ENCODE measurements at regions not wholly inside any gene's neighbourhood (a gene's known extent, or its start where the extent isn't known, plus 50 kb on each side); places are given as distances from the start of the nearest gene placed in this dataset.

DNA sequence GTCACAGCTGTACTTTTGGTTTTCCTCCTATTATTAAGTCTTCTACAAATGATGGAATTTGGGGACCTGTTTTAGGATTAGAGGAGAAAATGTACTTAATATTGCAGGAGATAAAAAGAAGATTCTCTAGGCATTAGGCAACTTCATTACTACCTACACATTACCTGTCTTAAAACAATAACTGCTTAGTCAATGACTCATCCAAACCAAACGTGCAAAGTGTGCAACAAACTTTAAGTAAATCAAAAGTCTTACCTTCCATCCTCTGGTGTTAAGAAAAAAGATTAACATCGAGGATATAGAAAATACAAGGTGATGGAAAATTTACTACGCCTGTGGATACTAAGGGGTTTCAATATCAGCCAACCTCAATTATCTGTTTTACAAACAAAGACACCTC lies 285.3 kb upstream of the KYNU start:
- H3K4me3 Mint-ChIP-seq (ENCODE audit: unreplicated experiment): no peak overlapping the region
- DNase-seq: no peak
- Histone ChIP-seq H3K4me1 (no peaks in the 10 kb centered on the region), H3K36me3 (ENCODE audit: control insufficient read depth, insufficient read depth, low read length) (no peaks in the 10 kb centered on the region), H3K27me3 (replicated peaks; ENCODE audit: control insufficient read depth, insufficient read depth, low read length) (no peaks in the 10 kb centered on the region), H3K9me3 (no peaks in the 10 kb centered on the region), H3K4me3 (ENCODE audit: low read depth, low read length) (no peak overlapping the region)
- H3K36me3 Mint-ChIP-seq (ENCODE audit: insufficient read depth, unreplicated experiment): no peaks in the 10 kb centered on the region
- no peaks in the 10 kb centered on the region for H3K27me3 Mint-ChIP-seq (ENCODE audit: insufficient read depth, unreplicated experiment)
- H3K27ac Mint-ChIP-seq (ENCODE audit: unreplicated experiment): no peak overlapping the region
- intact Hi-C loops (cut with micrococcal nuclease; ENCODE audit: unreplicated experiment): no loop called here
- BruUV-seq (replicated peaks): no TSS peak
- CTCF ChIA-PET: no interaction called here
- no peak for TF ChIP-seq CTCF (IDR thresholded peaks at IDR 0.05; ENCODE audit: insufficient read depth in 1 of 2, low read depth in 1 of 2, low read length in 1 of 2, severe bottlenecking in 1 of 2, unreplicated experiment in 1 of 2)
- POLR2A ChIA-PET: no interaction called here
- no peaks in the 10 kb centered on the region for H3K9me3 Mint-ChIP-seq (ENCODE audit: unreplicated experiment)
- H3K4me1 Mint-ChIP-seq (ENCODE audit: low read depth, unreplicated experiment): no peaks in the 10 kb centered on the region

- no peaks in the 10 kb centered on the region for H3K27me3 Mint-ChIP-seq (ENCODE audit: insufficient read depth, unreplicated experiment)
- H3K9me3 Mint-ChIP-seq (ENCODE audit: unreplicated experiment): no peaks in the 10 kb centered on the region
- no peaks in the 10 kb centered on the region for H3K27me3 ChIP-seq (replicated peaks; ENCODE audit: control insufficient read depth, insufficient read depth, low read length)
- H3K4me1 Mint-ChIP-seq (ENCODE audit: low read depth, unreplicated experiment): no peaks in the 10 kb centered on the region
- H3K36me3 Mint-ChIP-seq (ENCODE audit: insufficient read depth, unreplicated experiment): no peaks in the 10 kb centered on the region
- H3K9me3 ChIP-seq: no peaks in the 10 kb centered on the region
- BruUV-seq (replicated peaks): no TSS peak
- no peaks in the 10 kb centered on the region for H3K36me3 ChIP-seq (ENCODE audit: control insufficient read depth, insufficient read depth, low read length)
- ChIA-PET CTCF (no interaction called here), POLR2A (no interaction called here)
- H3K27ac Mint-ChIP-seq (ENCODE audit: unreplicated experiment): no peak overlapping the region
- no peak for TF ChIP-seq CTCF (IDR thresholded peaks at IDR 0.05; ENCODE audit: insufficient read depth in 1 of 2, low read depth in 1 of 2, low read length in 1 of 2, severe bottlenecking in 1 of 2, unreplicated experiment in 1 of 2)
- H3K4me1 ChIP-seq: 0 out of 2 replicates have a peak, but pooled peaks cover 2% of the 10 kb centered on the region
- intact Hi-C loops (cut with micrococcal nuclease; ENCODE audit: unreplicated experiment): no loop called here
- H3K4me3 Mint-ChIP-seq (ENCODE audit: unreplicated experiment): no peak overlapping the region
- no peak overlapping the region for H3K4me3 ChIP-seq (ENCODE audit: low read depth, low read length)
- no peak for DNase-seq
Measured at GRCh38 chr2:142591420-142591819, 286.0 kb upstream of the KYNU start.

- TF ChIP-seq CTCF (IDR thresholded peaks at IDR 0.05; ENCODE audit: insufficient read depth in 1 of 2, low read depth in 1 of 2, low read length in 1 of 2, severe bottlenecking in 1 of 2, unreplicated experiment in 1 of 2): no peak
- Histone ChIP-seq H3K9me3 (no peaks in the 10 kb centered on the region), H3K27me3 (replicated peaks; ENCODE audit: control insufficient read depth, insufficient read depth, low read length) (no peaks in the 10 kb centered on the region), H3K4me3 (ENCODE audit: low read depth, low read length) (no peak overlapping the region), H3K4me1 (0 out of 2 replicates have a peak, but pooled peaks cover 5% of the 10 kb centered on the region), H3K36me3 (ENCODE audit: control insufficient read depth, insufficient read depth, low read length) (no peaks in the 10 kb centered on the region)
- no peak overlapping the region for H3K27ac Mint-ChIP-seq (ENCODE audit: unreplicated experiment)
- BruUV-seq (replicated peaks): no TSS peak
- no peaks in the 10 kb centered on the region for H3K9me3 Mint-ChIP-seq (ENCODE audit: unreplicated experiment)
- intact Hi-C loops (cut with micrococcal nuclease; ENCODE audit: unreplicated experiment): no loop called here
- no peaks in the 10 kb centered on the region for H3K27me3 Mint-ChIP-seq (ENCODE audit: insufficient read depth, unreplicated experiment)
- POLR2A ChIA-PET: no interaction called here
- CTCF ChIA-PET: no interaction called here
- no peaks in the 10 kb centered on the region for H3K36me3 Mint-ChIP-seq (ENCODE audit: insufficient read depth, unreplicated experiment)
- no peak overlapping the region for H3K4me3 Mint-ChIP-seq (ENCODE audit: unreplicated experiment)
- no peaks in the 10 kb centered on the region for H3K4me1 Mint-ChIP-seq (ENCODE audit: low read depth, unreplicated experiment)
- no peak for DNase-seq
Measured at GRCh38 chr2:142588269-142588668, 289.2 kb upstream of the KYNU start.

Data from Caco-2 (cell line).